ENCODE measurements at regions not wholly inside any gene's neighbourhood (a gene's known extent, or its start where the extent isn't known, plus 50 kb on each side); places are given as distances from the start of the nearest gene placed in this dataset.

DNA sequence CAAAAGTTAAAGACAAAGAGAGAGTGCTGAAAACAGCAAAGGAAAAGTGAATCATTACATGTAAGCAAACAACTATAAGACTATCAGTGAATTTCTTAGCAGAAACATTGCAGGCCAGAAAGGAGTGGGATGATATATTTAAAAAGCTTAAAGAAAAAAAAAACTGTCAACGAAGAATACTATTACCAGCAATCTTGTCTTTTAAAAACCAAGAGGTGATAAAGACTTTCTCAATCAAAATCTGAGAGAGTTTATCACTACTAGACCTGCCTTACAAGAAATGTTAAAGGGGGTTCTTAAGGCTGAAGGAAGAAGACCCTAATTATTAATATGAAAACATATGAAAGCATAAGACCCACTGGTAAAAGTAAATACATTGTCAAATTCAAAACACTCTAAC, 132.5 kb upstream of the ZCCHC13 start:
- TF ChIP-seq, protein P1, sequence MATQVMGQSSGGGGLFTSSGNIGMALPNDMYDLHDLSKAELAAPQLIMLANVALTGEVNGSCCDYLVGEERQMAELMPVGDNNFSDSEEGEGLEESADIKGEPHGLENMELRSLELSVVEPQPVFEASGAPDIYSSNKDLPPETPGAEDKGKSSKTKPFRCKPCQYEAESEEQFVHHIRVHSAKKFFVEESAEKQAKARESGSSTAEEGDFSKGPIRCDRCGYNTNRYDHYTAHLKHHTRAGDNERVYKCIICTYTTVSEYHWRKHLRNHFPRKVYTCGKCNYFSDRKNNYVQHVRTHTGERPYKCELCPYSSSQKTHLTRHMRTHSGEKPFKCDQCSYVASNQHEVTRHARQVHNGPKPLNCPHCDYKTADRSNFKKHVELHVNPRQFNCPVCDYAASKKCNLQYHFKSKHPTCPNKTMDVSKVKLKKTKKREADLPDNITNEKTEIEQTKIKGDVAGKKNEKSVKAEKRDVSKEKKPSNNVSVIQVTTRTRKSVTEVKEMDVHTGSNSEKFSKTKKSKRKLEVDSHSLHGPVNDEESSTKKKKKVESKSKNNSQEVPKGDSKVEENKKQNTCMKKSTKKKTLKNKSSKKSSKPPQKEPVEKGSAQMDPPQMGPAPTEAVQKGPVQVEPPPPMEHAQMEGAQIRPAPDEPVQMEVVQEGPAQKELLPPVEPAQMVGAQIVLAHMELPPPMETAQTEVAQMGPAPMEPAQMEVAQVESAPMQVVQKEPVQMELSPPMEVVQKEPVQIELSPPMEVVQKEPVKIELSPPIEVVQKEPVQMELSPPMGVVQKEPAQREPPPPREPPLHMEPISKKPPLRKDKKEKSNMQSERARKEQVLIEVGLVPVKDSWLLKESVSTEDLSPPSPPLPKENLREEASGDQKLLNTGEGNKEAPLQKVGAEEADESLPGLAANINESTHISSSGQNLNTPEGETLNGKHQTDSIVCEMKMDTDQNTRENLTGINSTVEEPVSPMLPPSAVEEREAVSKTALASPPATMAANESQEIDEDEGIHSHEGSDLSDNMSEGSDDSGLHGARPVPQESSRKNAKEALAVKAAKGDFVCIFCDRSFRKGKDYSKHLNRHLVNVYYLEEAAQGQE (IDR thresholded peaks at IDR 0.05; ENCODE audit: insufficient read depth in 1 of 2, low read depth in 2 of 2, low read length in 2 of 2), result no peak
- no peak for TF ChIP-seq TAF1 (IDR thresholded peaks at IDR 0.05; ENCODE audit: borderline replicate concordance, insufficient read depth, low read length)
- TF ChIP-seq POLR2AphosphoS5 (IDR thresholded peaks at IDR 0.05; ENCODE audit: low read depth, low read length), result no peak
- TF ChIP-seq SIN3A (IDR thresholded peaks at IDR 0.05; ENCODE audit: borderline replicate concordance, insufficient read depth, low read length), result no peak
